CD4-positive, alpha-beta T cell treated with Interleukin-21 for 1 hour (primary cell): ENCODE measurements at regions not wholly inside any gene's neighbourhood (a gene's known extent, or its start where the extent isn't known, plus 50 kb on each side); places are given as distances from the start of the nearest gene placed in this dataset.
A peak's percentile ranks its signal among the peaks of the same experiment; 100 is the strongest.
"Not testable (repeated sequence)": the region's sequence is repeated elsewhere in the genome, so short reads cannot be mapped to it uniquely, and the experiment has no call there.

ENCODE experiments used
- DNase-seq: peaks from one replicate; pipeline ENCODE4 v3.0.0-alpha.2; 2020

GRCh38 chr15:22684786-22685185 is 101.7 kb upstream of the NIPA1 start:
- not testable (repeated sequence) for DNase-seq

GRCh38 chr15:22699881-22700280 is 86.6 kb upstream of the NIPA1 start:
- not testable (repeated sequence) for DNase-seq

- DNase-seq, result not testable (repeated sequence)
Measured at GRCh38 chr15:22710831-22711341, 75.6 kb upstream of the NIPA1 start.

- DNase-seq, result not testable (repeated sequence)
Measured at GRCh38 chr15:22713933-22714332, 72.5 kb upstream of the NIPA1 start.

GRCh38 chr15:22714358-22715132 is 71.9 kb upstream of the NIPA1 start:
- not testable (repeated sequence) for DNase-seq

GRCh38 chr15:22715133-22715845 is 71.2 kb upstream of the NIPA1 start:
- not testable (repeated sequence) for DNase-seq

- peak; percentile 23 for DNase-seq
Measured at GRCh38 chr15:22719980-22720379, 66.5 kb upstream of the NIPA1 start.

- not testable (repeated sequence) for DNase-seq
Measured at GRCh38 chr15:22726104-22726503, 60.3 kb upstream of the NIPA1 start.

- DNase-seq, result not testable (repeated sequence)
Measured at GRCh38 chr15:22735067-22735466, 51.4 kb upstream of the NIPA1 start.

GRCh38 chr15:22735781-22736180 is 50.7 kb upstream of the NIPA1 start:
- no peak for DNase-seq

- DNase-seq, result not testable (repeated sequence)
Measured at GRCh38 chr15:22736200-22736599, 50.2 kb upstream of the NIPA1 start.
